ENCODE measurements at regions not wholly inside any gene's neighbourhood (a gene's known extent, or its start where the extent isn't known, plus 50 kb on each side); places are given as distances from the start of the nearest gene placed in this dataset.

DNA sequence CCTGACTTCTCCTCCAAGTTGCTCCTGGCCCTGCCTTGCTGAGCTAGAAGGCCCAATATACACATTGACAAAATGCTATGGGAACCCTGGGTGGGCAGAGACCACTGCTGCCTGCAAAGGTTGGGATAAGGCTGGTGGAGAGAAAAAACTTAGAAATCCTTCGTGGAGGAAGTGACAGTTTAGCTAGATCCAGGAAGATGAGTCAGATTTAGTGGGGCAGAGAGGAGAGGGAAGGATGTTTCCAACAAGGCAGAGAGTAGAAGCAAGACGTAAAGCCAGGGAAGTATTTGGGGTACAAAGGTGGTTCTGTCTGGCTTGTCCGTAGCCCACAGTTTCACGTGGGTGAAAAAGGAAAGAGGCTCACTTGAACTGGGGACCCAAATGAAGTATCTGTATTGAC, 69.0 kb upstream of the CLMN start:
- TF ChIP-seq, protein P1, sequence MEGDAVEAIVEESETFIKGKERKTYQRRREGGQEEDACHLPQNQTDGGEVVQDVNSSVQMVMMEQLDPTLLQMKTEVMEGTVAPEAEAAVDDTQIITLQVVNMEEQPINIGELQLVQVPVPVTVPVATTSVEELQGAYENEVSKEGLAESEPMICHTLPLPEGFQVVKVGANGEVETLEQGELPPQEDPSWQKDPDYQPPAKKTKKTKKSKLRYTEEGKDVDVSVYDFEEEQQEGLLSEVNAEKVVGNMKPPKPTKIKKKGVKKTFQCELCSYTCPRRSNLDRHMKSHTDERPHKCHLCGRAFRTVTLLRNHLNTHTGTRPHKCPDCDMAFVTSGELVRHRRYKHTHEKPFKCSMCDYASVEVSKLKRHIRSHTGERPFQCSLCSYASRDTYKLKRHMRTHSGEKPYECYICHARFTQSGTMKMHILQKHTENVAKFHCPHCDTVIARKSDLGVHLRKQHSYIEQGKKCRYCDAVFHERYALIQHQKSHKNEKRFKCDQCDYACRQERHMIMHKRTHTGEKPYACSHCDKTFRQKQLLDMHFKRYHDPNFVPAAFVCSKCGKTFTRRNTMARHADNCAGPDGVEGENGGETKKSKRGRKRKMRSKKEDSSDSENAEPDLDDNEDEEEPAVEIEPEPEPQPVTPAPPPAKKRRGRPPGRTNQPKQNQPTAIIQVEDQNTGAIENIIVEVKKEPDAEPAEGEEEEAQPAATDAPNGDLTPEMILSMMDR (IDR thresholded peaks at IDR 0.05): no peak
- TF ChIP-seq POLR2A (IDR thresholded peaks at IDR 0.05; ENCODE audit: low read depth) (no peak), EP300 (IDR thresholded peaks at IDR 0.05) (no peak), POLR2AphosphoS5 (IDR thresholded peaks at IDR 0.05) (no peak)
